ENCODE measurements at regions not wholly inside any gene's neighbourhood (a gene's known extent, or its start where the extent isn't known, plus 50 kb on each side); places are given as distances from the start of the nearest gene placed in this dataset.
"Not testable (repeated sequence)": the region's sequence is repeated elsewhere in the genome, so short reads cannot be mapped to it uniquely, and the experiment has no call there.

DNA sequence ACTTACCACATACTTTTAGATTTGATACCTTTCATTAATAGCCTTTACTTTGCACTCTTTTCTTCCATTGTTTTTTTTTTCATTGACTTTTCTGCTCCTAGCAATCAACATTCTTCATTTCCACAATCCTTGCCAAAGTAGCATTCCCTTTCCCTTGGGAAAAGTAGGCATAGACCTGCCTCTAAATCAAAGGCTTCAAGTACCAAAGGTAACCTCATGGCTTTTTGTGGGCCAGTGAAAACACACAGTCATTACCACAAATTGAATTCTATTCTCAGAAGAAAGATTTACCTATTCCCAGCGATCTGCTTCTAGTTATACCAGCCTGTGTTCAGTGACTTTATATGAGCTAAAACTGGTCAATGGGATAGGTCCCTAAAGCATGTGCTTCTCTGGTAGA lies 109.2 kb downstream of the SOCS6 start:
- H3K4me3 ChIP-seq = no peak overlapping the region
- 79% methylated on average over 1 of the region's 1 CpG for WGBS (ENCODE audit: missing lambda C conversion rate)
- peaks cover 13% of the 10 kb centered on the region; the same call in 2 of the 3 replicates for H3K4me1 ChIP-seq
- ATAC-seq = no peak
- ChIA-PET CTCF (no interaction called here), POLR2A (no interaction called here)
- H3K27ac ChIP-seq = peak overlapping the region; percentile 19 to 74; a peak in 4 of 6 replicates
- no peaks in the 10 kb centered on the region for H3K9me3 ChIP-seq
- no peak overlapping the region for H3K4me2 ChIP-seq
- FAIRE-seq = no peak
- no peak for TF ChIP-seq SREBF2 (IDR thresholded peaks at IDR 0.05)
- no peak for TF ChIP-seq MYC (IDR thresholded peaks at IDR 0.05; ENCODE audit: borderline replicate concordance, low read length)
- no peak for TF ChIP-seq HOXB13 (CRISPR knock-in tag; IDR thresholded peaks at IDR 0.05; ENCODE audit: low read depth)
- no peak for TF ChIP-seq POLR2AphosphoS2 (conservative IDR thresholded peaks at IDR 0.05; ENCODE audit: low read length)
- no peak for TF ChIP-seq NPAS2 (CRISPR knock-in tag; IDR thresholded peaks at IDR 0.05; ENCODE audit: borderline replicate concordance)
- TF ChIP-seq CHD2 (IDR thresholded peaks at IDR 0.05; ENCODE audit: low read length, partially characterized antibody) = no peak
- TF ChIP-seq HOXB5 (CRISPR knock-in tag; IDR thresholded peaks at IDR 0.05) = no peak
- TF ChIP-seq, protein P1, sequence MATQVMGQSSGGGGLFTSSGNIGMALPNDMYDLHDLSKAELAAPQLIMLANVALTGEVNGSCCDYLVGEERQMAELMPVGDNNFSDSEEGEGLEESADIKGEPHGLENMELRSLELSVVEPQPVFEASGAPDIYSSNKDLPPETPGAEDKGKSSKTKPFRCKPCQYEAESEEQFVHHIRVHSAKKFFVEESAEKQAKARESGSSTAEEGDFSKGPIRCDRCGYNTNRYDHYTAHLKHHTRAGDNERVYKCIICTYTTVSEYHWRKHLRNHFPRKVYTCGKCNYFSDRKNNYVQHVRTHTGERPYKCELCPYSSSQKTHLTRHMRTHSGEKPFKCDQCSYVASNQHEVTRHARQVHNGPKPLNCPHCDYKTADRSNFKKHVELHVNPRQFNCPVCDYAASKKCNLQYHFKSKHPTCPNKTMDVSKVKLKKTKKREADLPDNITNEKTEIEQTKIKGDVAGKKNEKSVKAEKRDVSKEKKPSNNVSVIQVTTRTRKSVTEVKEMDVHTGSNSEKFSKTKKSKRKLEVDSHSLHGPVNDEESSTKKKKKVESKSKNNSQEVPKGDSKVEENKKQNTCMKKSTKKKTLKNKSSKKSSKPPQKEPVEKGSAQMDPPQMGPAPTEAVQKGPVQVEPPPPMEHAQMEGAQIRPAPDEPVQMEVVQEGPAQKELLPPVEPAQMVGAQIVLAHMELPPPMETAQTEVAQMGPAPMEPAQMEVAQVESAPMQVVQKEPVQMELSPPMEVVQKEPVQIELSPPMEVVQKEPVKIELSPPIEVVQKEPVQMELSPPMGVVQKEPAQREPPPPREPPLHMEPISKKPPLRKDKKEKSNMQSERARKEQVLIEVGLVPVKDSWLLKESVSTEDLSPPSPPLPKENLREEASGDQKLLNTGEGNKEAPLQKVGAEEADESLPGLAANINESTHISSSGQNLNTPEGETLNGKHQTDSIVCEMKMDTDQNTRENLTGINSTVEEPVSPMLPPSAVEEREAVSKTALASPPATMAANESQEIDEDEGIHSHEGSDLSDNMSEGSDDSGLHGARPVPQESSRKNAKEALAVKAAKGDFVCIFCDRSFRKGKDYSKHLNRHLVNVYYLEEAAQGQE (IDR thresholded peaks at IDR 0.05) = no peak
- no peak for TF ChIP-seq MAZ (IDR thresholded peaks at IDR 0.05; ENCODE audit: borderline replicate concordance, low read depth, low read length)
- no peak for TF ChIP-seq CHD4 (IDR thresholded peaks at IDR 0.05; ENCODE audit: borderline replicate concordance)
- no peak for TF ChIP-seq RFX5 (IDR thresholded peaks at IDR 0.05)
- no peak for TF ChIP-seq KDM5A (IDR thresholded peaks at IDR 0.05)
- no peak for TF ChIP-seq ZC3H11A (IDR thresholded peaks at IDR 0.05)
- TF ChIP-seq, protein P2, sequence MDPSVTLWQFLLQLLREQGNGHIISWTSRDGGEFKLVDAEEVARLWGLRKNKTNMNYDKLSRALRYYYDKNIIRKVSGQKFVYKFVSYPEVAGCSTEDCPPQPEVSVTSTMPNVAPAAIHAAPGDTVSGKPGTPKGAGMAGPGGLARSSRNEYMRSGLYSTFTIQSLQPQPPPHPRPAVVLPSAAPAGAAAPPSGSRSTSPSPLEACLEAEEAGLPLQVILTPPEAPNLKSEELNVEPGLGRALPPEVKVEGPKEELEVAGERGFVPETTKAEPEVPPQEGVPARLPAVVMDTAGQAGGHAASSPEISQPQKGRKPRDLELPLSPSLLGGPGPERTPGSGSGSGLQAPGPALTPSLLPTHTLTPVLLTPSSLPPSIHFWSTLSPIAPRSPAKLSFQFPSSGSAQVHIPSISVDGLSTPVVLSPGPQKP (IDR thresholded peaks at IDR 0.05; ENCODE audit: low read depth, low read length) = no peak
- TF ChIP-seq JUNB (IDR thresholded peaks at IDR 0.05) = no peak
- no peak for TF ChIP-seq MAFK (IDR thresholded peaks at IDR 0.05; ENCODE audit: partially characterized antibody)
- TF ChIP-seq NFE2L2 (conservative IDR thresholded peaks at IDR 0.05; ENCODE audit: low read length) = no peak
- DNase-seq (ENCODE audit: low read depth in 1 of 2, low spot score in 1 of 2) = no peak

DNA sequence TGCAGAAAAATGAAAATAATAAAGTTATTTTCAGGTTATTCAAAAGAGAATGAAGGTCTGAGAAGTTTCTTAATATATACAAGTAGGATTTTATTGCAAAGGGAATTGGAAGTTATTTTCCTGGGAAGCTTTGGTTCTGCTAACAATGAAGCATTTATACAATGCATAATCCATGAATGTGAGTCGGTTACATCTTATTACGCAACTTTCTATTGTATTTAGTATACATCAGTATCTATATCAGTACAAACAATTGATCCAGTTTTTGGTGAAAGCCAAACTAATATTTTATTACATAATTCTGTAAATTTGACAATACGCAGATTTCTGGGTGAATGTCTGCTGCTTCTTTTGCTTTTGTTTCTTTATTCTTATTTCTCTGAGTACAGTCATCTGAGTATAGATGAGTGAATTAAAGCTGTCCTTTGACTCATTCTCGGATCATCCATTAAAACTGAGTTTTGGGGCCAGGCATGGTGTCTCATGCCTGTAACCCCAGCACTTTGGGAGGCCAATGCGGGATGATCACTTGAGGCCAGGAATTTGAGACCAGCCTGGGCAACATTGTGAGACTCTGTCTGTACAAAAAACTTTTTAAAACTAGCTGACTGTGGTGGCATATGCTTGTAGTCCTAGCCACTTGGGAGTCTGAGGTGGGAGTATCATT lies 108.5 kb downstream of the SOCS6 start:
- ATAC-seq = no peak
- H3K4me1 ChIP-seq = peaks cover 13% of the 10 kb centered on the region; the same call in 2 of the 3 replicates
- 84% methylated on average over 5 of the region's 5 CpGs for WGBS (ENCODE audit: missing lambda C conversion rate)
- H3K27ac ChIP-seq = peak overlapping the region; percentile 19 to 74; a peak in 4 of 6 replicates
- no peak overlapping the region for H3K4me3 ChIP-seq
- POLR2A ChIA-PET = no interaction called here
- DNase-seq (ENCODE audit: low read depth in 1 of 2, low spot score in 1 of 2) = no peak
- H3K4me2 ChIP-seq = no peak overlapping the region
- H3K9me3 ChIP-seq = no peaks in the 10 kb centered on the region
- CTCF ChIA-PET = no interaction called here
- FAIRE-seq = no peak
- TF ChIP-seq CEBPB (IDR thresholded peaks at IDR 0.05) (peak; percentile 51 to 76; a peak in 3 of 4 replicates), RNF2 (IDR thresholded peaks at IDR 0.05; ENCODE audit: borderline replicate concordance, low read depth) (no peak)

DNA sequence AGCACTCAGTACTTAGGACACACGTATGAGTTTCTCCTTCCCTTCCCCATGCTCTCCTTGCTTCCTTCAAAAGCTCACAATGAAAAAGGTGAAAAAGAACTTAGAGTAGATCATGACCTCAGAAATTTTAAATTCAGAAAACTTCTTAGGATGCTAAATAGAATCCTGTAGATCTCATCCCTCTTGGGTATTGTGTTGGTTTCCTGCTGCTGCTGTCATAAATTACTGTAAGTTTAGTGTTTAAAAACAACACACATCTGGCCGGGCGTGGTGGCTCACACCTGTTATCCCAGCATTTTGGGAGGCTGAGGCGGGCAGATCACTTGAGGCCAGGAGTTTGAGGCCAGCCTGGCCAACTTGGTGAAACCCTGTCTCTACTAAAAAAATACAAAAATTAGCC lies 106.9 kb downstream of the SOCS6 start:
- CTCF ChIA-PET = interaction anchor here (0.7 kb wide), 1 partner anchor 244 kb away, joined by 3 read pairs; no protein-coding TSS in a partner anchor
- POLR2A ChIA-PET; ATAC-seq; H3K4me2 ChIP-seq; DNase-seq (ENCODE audit: low read depth in 1 of 2, low spot score in 1 of 2); H3K4me3 ChIP-seq; FAIRE-seq; H3K9me3 ChIP-seq: not testable (repeated sequence)
- WGBS (ENCODE audit: missing lambda C conversion rate) = 82% methylated on average over 4 of the region's 4 CpGs
- Histone ChIP-seq H3K4me1 (peaks cover 13% of the 10 kb centered on the region; the same call in 2 of the 3 replicates), H3K27ac (peak overlapping the region in 1 of 2 experiments; percentile 52; a peak in 2 of 6 replicates)
